Sigmoid colon (tissue), 6 donors: ENCODE measurements at regions not wholly inside any gene's neighbourhood (a gene's known extent, or its start where the extent isn't known, plus 50 kb on each side); places are given as distances from the start of the nearest gene placed in this dataset.

Experiments used
- DNase-seq: peaks from one replicate; pipeline ENCODE4 v3.0.0-alpha.2; 2019
- H3K27ac ChIP-seq, 4 donors: fragments of 200-600 bp; sonication (generic); one replicate each; pipeline ENCODE4 v1.5.1; 2016 to 2019; ENCODE audit warnings: mild to moderate bottlenecking in 1 of 4
- H3K27me3 ChIP-seq, 3 donors: fragments of 200-600 bp; sonication (generic); one replicate each; pipeline ENCODE4 v1.5.1; 2019; ENCODE audit warnings: mild to moderate bottlenecking in 1 of 3
- H3K36me3 ChIP-seq, 4 donors: fragments of 200-600 bp; sonication (generic); one replicate each; pipeline ENCODE4 v1.5.1; 2016 to 2019
- H3K4me1 ChIP-seq, 4 donors: fragments of 200-600 bp; sonication (generic); one replicate each; pipeline ENCODE4 v1.5.1; 2017 to 2019
- H3K4me3 ChIP-seq, 4 donors: fragments of 200-600 bp; sonication (generic); one replicate each; pipeline ENCODE4 v1.5.1; 2017 to 2019; ENCODE audit warnings: mild to moderate bottlenecking in 2 of 4, moderate library complexity in 1 of 4
- H3K9me3 ChIP-seq, 4 donors: fragments of 200-600 bp in 3 of 4; sonication (generic) in 3 of 4; one replicate each; pipeline versions ENCODE4 v1.5.1 to v1.6.1; 2013 to 2019
- CTCF ChIP-seq, 4 experiments: fragments of 450-650 bp in 3 of 4; fragments of 200-600 bp in 1 of 4; IDR thresholded peaks; one replicate each; pipeline ENCODE4 v1.5.1; 2016 to 2019; ENCODE audit warnings: antibody characterized with exemption in 4 of 4, mild to moderate bottlenecking in 3 of 4, moderate library complexity in 2 of 4
- EP300 ChIP-seq, 4 donors: sonication (generic); formaldehyde crosslinking; IDR thresholded peaks; one replicate each; pipeline ENCODE4 v1.6.1; 2017; ENCODE audit warnings: antibody characterized with exemption in 4 of 4
- POLR2A ChIP-seq, 2 donors: fragments of 450-650 bp; IDR thresholded peaks; one replicate each; pipeline ENCODE4 v1.6.1; 2016; ENCODE audit warnings: antibody characterized with exemption in 2 of 2, mild to moderate bottlenecking in 2 of 2, moderate library complexity in 2 of 2
- POLR2AphosphoS5 ChIP-seq, 4 donors: sonication (generic); formaldehyde crosslinking; IDR thresholded peaks; one replicate each; pipeline ENCODE4 v1.6.1; 2017; ENCODE audit warnings: antibody characterized with exemption in 4 of 4
- WGBS, 2 donors: extraction: QIAGEN DNeasy Blood & Tissue Kit; methylation state at CpG; one replicate each; pipeline ENCODE4 v1.1.7; 2013; 5-methylcytosine and 5-hydroxymethylcytosine counted together
- intact Hi-C: fragments of 100-400 bp; cut with DNase I; formaldehyde crosslinking; loops from one replicate; pipeline ENCODE4 v1.15.1; 2023
- donor health status: healthy with polysubstance abuse.
- donor health status: healthy.

- Histone ChIP-seq H3K4me1 (no peaks in the 10 kb centered on the region), H3K27me3 (no peaks in the 10 kb centered on the region), H3K4me3 (no peak overlapping the region), H3K27ac (no peak overlapping the region), H3K9me3 (peaks cover 0 to 4% (median under 1%) of the 10 kb centered on the region in 4 donors), H3K36me3 (no peaks in the 10 kb centered on the region)
- intact Hi-C loops: no loop called here
- TF ChIP-seq CTCF (IDR thresholded peaks at IDR 0.05): no peak
- TF ChIP-seq POLR2A (IDR thresholded peaks at IDR 0.05): no peak
- no peak for TF ChIP-seq EP300 (IDR thresholded peaks at IDR 0.05)
- WGBS, 2 donors: 83 to 85% methylated on average over 5 of the region's 5 CpGs
- peak; percentile 30 for DNase-seq
Observed at GRCh38 chr11:70506658-70506970, 108.3 kb downstream of the CTTN start.

GRCh38 chr11:70506986-70507385, 108.7 kb downstream of the CTTN start:
- Histone ChIP-seq H3K27me3 (no peaks in the 10 kb centered on the region), H3K4me1 (no peaks in the 10 kb centered on the region), H3K27ac (no peak overlapping the region), H3K9me3 (peaks cover 0 to 7% (median 2%) of the 10 kb centered on the region in 4 donors), H3K36me3 (no peaks in the 10 kb centered on the region), H3K4me3 (no peak overlapping the region)
- intact Hi-C loops: no loop called here
- no peak for DNase-seq
- TF ChIP-seq CTCF (IDR thresholded peaks at IDR 0.05) (no peak), POLR2AphosphoS5 (IDR thresholded peaks at IDR 0.05) (no peak), POLR2A (IDR thresholded peaks at IDR 0.05) (no peak), EP300 (IDR thresholded peaks at IDR 0.05) (no peak)
- WGBS, 2 donors: 91 to 92% methylated on average over 7 of the region's 7 CpGs

- TF ChIP-seq EP300 (IDR thresholded peaks at IDR 0.05) (no peak), CTCF (IDR thresholded peaks at IDR 0.05) (no peak), POLR2AphosphoS5 (IDR thresholded peaks at IDR 0.05) (no peak), POLR2A (IDR thresholded peaks at IDR 0.05) (no peak)
- Histone ChIP-seq H3K4me1 (no peaks in the 10 kb centered on the region), H3K27ac (no peak overlapping the region), H3K9me3 (peaks cover 0 to 10% (median 4%) of the 10 kb centered on the region in 4 donors), H3K27me3 (no peaks in the 10 kb centered on the region), H3K36me3 (no peaks in the 10 kb centered on the region), H3K4me3 (no peak overlapping the region)
- intact Hi-C loops: no loop called here
- DNase-seq: peak; percentile 28
- 87 to 88% methylated on average over 20 of the region's 20 CpGs for WGBS, 2 donors
Observed at GRCh38 chr11:70507466-70508230, 109.3 kb downstream of the CTTN start.

GRCh38 chr11:70508231-70508480, 109.8 kb downstream of the CTTN start:
- no peak overlapping the region for H3K4me3 ChIP-seq
- H3K9me3 ChIP-seq: peaks cover 0 to 15% (median 6%) of the 10 kb centered on the region in 4 donors
- no peak for DNase-seq
- no peak overlapping the region for H3K27ac ChIP-seq
- WGBS, 2 donors: 89 to 93% methylated on average over 3 of the region's 3 CpGs
- intact Hi-C loops: no loop called here
- no peaks in the 10 kb centered on the region for H3K36me3 ChIP-seq
- no peaks in the 10 kb centered on the region for H3K27me3 ChIP-seq
- TF ChIP-seq POLR2AphosphoS5 (IDR thresholded peaks at IDR 0.05) (no peak), POLR2A (IDR thresholded peaks at IDR 0.05) (no peak), CTCF (IDR thresholded peaks at IDR 0.05) (no peak), EP300 (IDR thresholded peaks at IDR 0.05) (no peak)
- no peaks in the 10 kb centered on the region for H3K4me1 ChIP-seq

- Histone ChIP-seq H3K9me3 (peaks cover 0 to 18% (median 7%) of the 10 kb centered on the region in 4 donors), H3K36me3 (no peaks in the 10 kb centered on the region), H3K27me3 (no peaks in the 10 kb centered on the region), H3K4me3 (no peak overlapping the region), H3K27ac (no peak overlapping the region), H3K4me1 (no peaks in the 10 kb centered on the region)
- intact Hi-C loops: no loop called here
- DNase-seq: no peak
- 78 to 91% methylated on average over 8 of the region's 8 CpGs for WGBS, 2 donors
- no peak for TF ChIP-seq EP300 (IDR thresholded peaks at IDR 0.05)
- no peak for TF ChIP-seq CTCF (IDR thresholded peaks at IDR 0.05)
- TF ChIP-seq POLR2AphosphoS5 (IDR thresholded peaks at IDR 0.05): no peak
- no peak for TF ChIP-seq POLR2A (IDR thresholded peaks at IDR 0.05)
Observed at GRCh38 chr11:70509476-70509875, 111.1 kb downstream of the CTTN start.
